Coronary artery (tissue), 2 donors: ENCODE measurements at regions not wholly inside any gene's neighbourhood (a gene's known extent, or its start where the extent isn't known, plus 50 kb on each side); places are given as distances from the start of the nearest gene placed in this dataset.

ENCODE experiments used
- DNase-seq: peaks from one replicate; pipeline ENCODE4 v3.0.0-alpha.2; 2017; ENCODE audit warnings: low spot score
- H3K27ac ChIP-seq, 2 donors: fragments of 200-600 bp; sonication (generic); one replicate each; pipeline ENCODE4 v1.5.1; 2016 to 2019
- H3K4me3 ChIP-seq: fragments of 200-600 bp; sonication (generic); 2 replicates; pipeline ENCODE4 v1.5.1; 2016; ENCODE audit warnings: mild to moderate bottlenecking, moderate library complexity
- TF ChIP-seq, protein P1 (sequence below): fragments of 200-600 bp; sonication (generic); IDR thresholded peaks from one replicate; pipeline ENCODE4 v1.5.1; 2019; ENCODE audit warnings: antibody characterized with exemption

- Histone ChIP-seq H3K4me3 (no peak overlapping the region), H3K27ac (no peak overlapping the region)
- TF ChIP-seq, protein P1, sequence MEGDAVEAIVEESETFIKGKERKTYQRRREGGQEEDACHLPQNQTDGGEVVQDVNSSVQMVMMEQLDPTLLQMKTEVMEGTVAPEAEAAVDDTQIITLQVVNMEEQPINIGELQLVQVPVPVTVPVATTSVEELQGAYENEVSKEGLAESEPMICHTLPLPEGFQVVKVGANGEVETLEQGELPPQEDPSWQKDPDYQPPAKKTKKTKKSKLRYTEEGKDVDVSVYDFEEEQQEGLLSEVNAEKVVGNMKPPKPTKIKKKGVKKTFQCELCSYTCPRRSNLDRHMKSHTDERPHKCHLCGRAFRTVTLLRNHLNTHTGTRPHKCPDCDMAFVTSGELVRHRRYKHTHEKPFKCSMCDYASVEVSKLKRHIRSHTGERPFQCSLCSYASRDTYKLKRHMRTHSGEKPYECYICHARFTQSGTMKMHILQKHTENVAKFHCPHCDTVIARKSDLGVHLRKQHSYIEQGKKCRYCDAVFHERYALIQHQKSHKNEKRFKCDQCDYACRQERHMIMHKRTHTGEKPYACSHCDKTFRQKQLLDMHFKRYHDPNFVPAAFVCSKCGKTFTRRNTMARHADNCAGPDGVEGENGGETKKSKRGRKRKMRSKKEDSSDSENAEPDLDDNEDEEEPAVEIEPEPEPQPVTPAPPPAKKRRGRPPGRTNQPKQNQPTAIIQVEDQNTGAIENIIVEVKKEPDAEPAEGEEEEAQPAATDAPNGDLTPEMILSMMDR, result no peak
- DNase-seq, result no peak
Observed at GRCh38 chr4:66974665-66975064, 570.6 kb downstream of the CENPC start.

DNA sequence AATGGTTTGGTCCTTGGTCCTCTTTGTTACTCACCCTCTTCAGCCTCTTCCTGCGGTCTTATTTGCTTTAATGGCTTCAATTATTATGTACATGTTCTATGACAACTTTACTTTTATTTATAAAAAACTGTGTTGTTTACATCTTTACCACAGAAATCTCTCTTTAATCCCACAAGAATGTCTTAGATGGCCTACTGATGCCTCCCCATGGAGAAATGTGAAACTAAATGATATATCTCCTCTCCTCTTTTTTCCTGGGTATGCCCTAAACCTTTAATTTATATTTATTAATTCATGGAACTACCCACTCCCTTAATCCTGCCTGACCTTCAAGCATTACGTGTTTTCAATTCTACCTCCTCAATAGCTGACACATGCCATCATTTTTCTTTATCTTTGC is 573.2 kb downstream of the CENPC start:
- TF ChIP-seq, protein P1, result no peak
- no peak overlapping the region for H3K27ac ChIP-seq
- no peak overlapping the region for H3K4me3 ChIP-seq
- DNase-seq, result no peak

- H3K27ac ChIP-seq, result no peak overlapping the region
- TF ChIP-seq, protein P1, result no peak
- DNase-seq, result no peak
Observed at GRCh38 chr4:66964467-66964866, 580.8 kb downstream of the CENPC start.

GRCh38 chr4:66963084-66963483 is 582.2 kb downstream of the CENPC start:
- no peak for DNase-seq
- TF ChIP-seq, protein P1, result no peak

More at GRCh38 chr4:66964467-66964866, 580.8 kb downstream of the CENPC start:
- no peak overlapping the region for H3K4me3 ChIP-seq

GRCh38 chr4:66959207-66959606 is 586.1 kb downstream of the CENPC start:
- Histone ChIP-seq H3K27ac (no peak overlapping the region), H3K4me3 (no peak overlapping the region)
- DNase-seq, result no peak
- TF ChIP-seq, protein P1, result no peak

More at GRCh38 chr4:66963084-66963483, 582.2 kb downstream of the CENPC start:
- Histone ChIP-seq H3K27ac (no peak overlapping the region), H3K4me3 (no peak overlapping the region)

DNA sequence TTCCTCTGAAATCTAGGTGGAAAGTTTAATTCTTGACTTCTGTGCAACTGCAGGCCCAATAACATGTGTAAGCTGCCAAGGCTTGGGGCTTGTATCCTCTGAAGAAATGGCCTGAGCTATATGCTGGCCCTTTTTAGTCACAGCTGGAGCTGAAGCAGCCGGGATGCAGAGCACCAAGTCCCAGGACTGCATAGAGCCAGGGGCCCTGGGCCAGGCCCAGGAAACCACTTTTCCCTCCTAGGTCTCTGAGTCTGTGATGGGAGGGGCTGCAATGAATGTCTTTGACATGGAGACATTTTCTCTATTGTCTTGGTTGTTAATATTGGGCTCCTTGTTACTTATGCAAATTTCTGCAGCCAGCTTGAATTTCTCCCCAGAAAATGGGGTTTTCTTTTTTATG is 588.5 kb downstream of the CENPC start:
- DNase-seq, result no peak
- Histone ChIP-seq H3K4me3 (no peak overlapping the region), H3K27ac (no peak overlapping the region)
- TF ChIP-seq, protein P1, result no peak

- TF ChIP-seq, protein P1, result no peak
- DNase-seq, result no peak
- Histone ChIP-seq H3K4me3 (no peak overlapping the region), H3K27ac (no peak overlapping the region)
Observed at GRCh38 chr4:66956426-66956825, 588.9 kb downstream of the CENPC start.
